WTC11 (cell line): ENCODE measurements at regions not wholly inside any gene's neighbourhood (a gene's known extent, or its start where the extent isn't known, plus 50 kb on each side); places are given as distances from the start of the nearest gene placed in this dataset.

ENCODE experiments used
- ATAC-seq: fragments of 200-7000 bp; cut with Tn5 transposase; 2 replicates; pipeline ENCODE4 v1.10.0; 2021; ENCODE audit warnings: mild to moderate bottlenecking, moderate library complexity
- CTCF ChIA-PET: fragments of 300-600 bp; sonication (Branson Sonifier 250); formaldehyde crosslinking; loops from one replicate; lab custom pipeline; 2021; ENCODE audit warnings: antibody characterized with exemption; lab: Charles Lee
- POLR2A ChIA-PET: fragments of 350-600 bp; sonication (Branson Sonifier 250); formaldehyde crosslinking; loops from one replicate; lab custom pipeline; 2021; ENCODE audit warnings: antibody characterized with exemption; lab: Charles Lee
- DNase-seq: peaks from one replicate; pipeline ENCODE4 v3.0.0; 2021; ENCODE audit warnings: low spot score
- H3K27ac Mint-ChIP-seq: 2 replicates; pipeline ENCODE4 v1.8.0; 2021; ENCODE audit warnings: mixed read lengths
- H3K27me3 Mint-ChIP-seq: 2 replicates; pipeline ENCODE4 v1.8.0; 2021; ENCODE audit warnings: low read depth, mild to moderate bottlenecking, moderate library complexity, mixed read lengths
- H3K36me3 Mint-ChIP-seq: 2 replicates; pipeline ENCODE4 v1.8.0; 2021; ENCODE audit warnings: mixed read lengths
- H3K4me1 Mint-ChIP-seq: 2 replicates; pipeline ENCODE4 v1.8.0; 2022; ENCODE audit warnings: mixed read lengths
- H3K4me3 Mint-ChIP-seq: 2 replicates; pipeline ENCODE4 v1.8.0; 2021; ENCODE audit warnings: mild to moderate bottlenecking, moderate library complexity, mixed read lengths
- H3K9me3 Mint-ChIP-seq: 2 replicates; pipeline ENCODE4 v1.8.0; 2021; ENCODE audit warnings: mixed read lengths
- ERG ChIP-seq: fragments of 250-450 bp; sonication (Bioruptor Pico); IDR thresholded peaks from 2 replicates; pipeline ENCODE4 v1.8.0; 2021; ENCODE audit warnings: mild to moderate bottlenecking
- FOXJ3 ChIP-seq: sonication (generic); formaldehyde crosslinking; IDR thresholded peaks from 2 replicates; pipeline ENCODE4 v1.9.0; 2021; ENCODE audit warnings: missing genetic modification reagents, mild to moderate bottlenecking, borderline replicate concordance
- IRF1 ChIP-seq: sonication (generic); formaldehyde crosslinking; IDR thresholded peaks from 2 replicates; pipeline ENCODE4 v1.8.0; 2023; ENCODE audit warnings: missing genetic modification reagents
- JAZF1 ChIP-seq: fragments of 250-450 bp; sonication (Bioruptor Pico); IDR thresholded peaks from 2 replicates; pipeline ENCODE4 v1.9.0; 2021; ENCODE audit warnings: moderate library complexity, mild to moderate bottlenecking, inconsistent platforms
- MLX ChIP-seq: sonication (generic); formaldehyde crosslinking; IDR thresholded peaks from 2 replicates; pipeline ENCODE4 v1.8.1; 2023; ENCODE audit warnings: mild to moderate bottlenecking, missing genetic modification reagents, moderate library complexity
- NR3C1 ChIP-seq: sonication (generic); formaldehyde crosslinking; conservative IDR thresholded peaks from 2 replicates; pipeline ENCODE4 v1.8.1; 2023; ENCODE audit warnings: low read depth, mild to moderate bottlenecking, missing genetic modification reagents
- RELA ChIP-seq: sonication (generic); formaldehyde crosslinking; IDR thresholded peaks from 2 replicates; pipeline ENCODE4 v1.8.1; 2022; ENCODE audit warnings: missing genetic modification reagents, mild to moderate bottlenecking, borderline replicate concordance
- STAT6 ChIP-seq: sonication (generic); formaldehyde crosslinking; conservative IDR thresholded peaks from 2 replicates; pipeline ENCODE4 v1.8.1; 2023; ENCODE audit warnings: mild to moderate bottlenecking, low read depth, missing genetic modification reagents, moderate library complexity
- TP53 ChIP-seq: sonication (generic); formaldehyde crosslinking; IDR thresholded peaks from 2 replicates; pipeline ENCODE4 v1.8.1; 2023; ENCODE audit warnings: mild to moderate bottlenecking, missing genetic modification reagents
- ZNF416 ChIP-seq: fragments of 250-450 bp; sonication (Bioruptor Pico); IDR thresholded peaks from 2 replicates; pipeline ENCODE4 v1.9.0; 2021; ENCODE audit warnings: mild to moderate bottlenecking, inconsistent platforms
- ZNF425 ChIP-seq: fragments of 250-450 bp; sonication (Bioruptor Pico); conservative IDR thresholded peaks from 2 replicates; pipeline ENCODE4 v1.9.0; 2021; ENCODE audit warnings: mild to moderate bottlenecking
- ZNF532 ChIP-seq: fragments of 250-450 bp; sonication (Bioruptor Pico); IDR thresholded peaks from 2 replicates; pipeline ENCODE4 v1.9.0; 2021; ENCODE audit warnings: mild to moderate bottlenecking, borderline replicate concordance

- no peak for TF ChIP-seq ZNF532 (CRISPR knock-in tag)
Observed at GRCh38 chr14:62087191-62087590, 325.0 kb downstream of the SNAPC1 start (continued).

- ChIA-PET CTCF (no interaction called here), POLR2A (no interaction called here)
- DNase-seq (no peak), ATAC-seq (no peak)
- Mint-ChIP-seq H3K9me3 (peaks cover 7% of the 10 kb centered on the region; the same call in 1 of the 2 replicates), H3K27ac (no peak overlapping the region), H3K4me1 (no peaks in the 10 kb centered on the region), H3K4me3 (no peak overlapping the region), H3K27me3 (no peaks in the 10 kb centered on the region), H3K36me3 (0 out of 2 replicates have a peak, but pooled peaks cover 2% of the 10 kb centered on the region)
- TF ChIP-seq JAZF1 (no peak), ZNF416 (CRISPR knock-in tag) (no peak), IRF1 (CRISPR knock-in tag) (no peak), RELA (no peak), ERG (CRISPR knock-in tag) (no peak), FOXJ3 (CRISPR knock-in tag) (no peak), MLX (CRISPR knock-in tag) (no peak), ZNF425 (no peak)
Observed at GRCh38 chr14:62093736-62094135, 331.5 kb downstream of the SNAPC1 start.

- no peak overlapping the region for H3K4me3 Mint-ChIP-seq
- no peaks in the 10 kb centered on the region for H3K4me1 Mint-ChIP-seq
- no peaks in the 10 kb centered on the region for H3K27me3 Mint-ChIP-seq
- H3K36me3 Mint-ChIP-seq: 0 out of 2 replicates have a peak, but pooled peaks cover 2% of the 10 kb centered on the region
- POLR2A ChIA-PET: no interaction called here
- no peak overlapping the region for H3K27ac Mint-ChIP-seq
- DNase-seq: no peak
- CTCF ChIA-PET: interaction anchor here (0.7 to 1.0 kb wide), 2 partner anchors 30 to 172 kb away, joined by 3 read pairs; no protein-coding TSS in a partner anchor
- ATAC-seq: no peak
- TF ChIP-seq TP53 (CRISPR knock-in tag) (no peak), NR3C1 (CRISPR knock-in tag) (no peak), STAT6 (no peak), ERG (CRISPR knock-in tag) (no peak)
- H3K9me3 Mint-ChIP-seq: peaks cover 3% of the 10 kb centered on the region; the same call in 1 of the 2 replicates
Observed at GRCh38 chr14:62097072-62097471, 334.9 kb downstream of the SNAPC1 start.
